Ishikawa (cell line): ENCODE measurements at regions not wholly inside any gene's neighbourhood (a gene's known extent, or its start where the extent isn't known, plus 50 kb on each side); places are given as distances from the start of the nearest gene placed in this dataset.

Experiments used
- CEBPB ChIP-seq: IDR thresholded peaks from 2 replicates; pipeline ENCODE4 v1.6.1; 2012
- CREB1 ChIP-seq: IDR thresholded peaks from 2 replicates; pipeline ENCODE4 v1.6.1; 2012; ENCODE audit warnings: low read depth
- EGR1 ChIP-seq: IDR thresholded peaks from 2 replicates; pipeline ENCODE4 v1.6.1; 2012
- EP300 ChIP-seq: IDR thresholded peaks from 2 replicates; pipeline ENCODE4 v1.6.1; 2012; ENCODE audit warnings: borderline replicate concordance
- FOXM1 ChIP-seq: IDR thresholded peaks from 2 replicates; pipeline ENCODE4 v1.6.1; 2012; ENCODE audit warnings: low read depth, borderline replicate concordance
- NFIC ChIP-seq: IDR thresholded peaks from 2 replicates; pipeline ENCODE4 v1.6.1; 2012
- RAD21 ChIP-seq: IDR thresholded peaks from 2 replicates; pipeline ENCODE4 v1.6.1; 2012; ENCODE audit warnings: low read depth
- TAF1 ChIP-seq: IDR thresholded peaks from 2 replicates; pipeline ENCODE4 v1.6.1; 2012; ENCODE audit warnings: low read depth, mild to moderate bottlenecking
- TCF12 ChIP-seq: IDR thresholded peaks from 2 replicates; pipeline ENCODE4 v1.6.1; 2012; ENCODE audit warnings: low read depth
- TEAD4 ChIP-seq: IDR thresholded peaks from 2 replicates; pipeline ENCODE4 v1.6.1; 2012
- YY1 ChIP-seq: IDR thresholded peaks from 2 replicates; pipeline ENCODE4 v1.6.1; 2012; ENCODE audit warnings: low read depth
- ZBTB7A ChIP-seq: IDR thresholded peaks from 2 replicates; pipeline ENCODE4 v1.6.1; 2012; ENCODE audit warnings: low read depth
- TF ChIP-seq, protein P1 (sequence below): IDR thresholded peaks from 2 replicates; pipeline ENCODE4 v1.6.1; 2012
- TF ChIP-seq, protein P2 (sequence below): IDR thresholded peaks from 2 replicates; pipeline ENCODE4 v1.6.1; 2012; ENCODE audit warnings: low read depth, mild to moderate bottlenecking
- TF ChIP-seq, protein P3 (sequence below): IDR thresholded peaks from 2 replicates; pipeline ENCODE4 v1.6.1; 2012

DNA sequence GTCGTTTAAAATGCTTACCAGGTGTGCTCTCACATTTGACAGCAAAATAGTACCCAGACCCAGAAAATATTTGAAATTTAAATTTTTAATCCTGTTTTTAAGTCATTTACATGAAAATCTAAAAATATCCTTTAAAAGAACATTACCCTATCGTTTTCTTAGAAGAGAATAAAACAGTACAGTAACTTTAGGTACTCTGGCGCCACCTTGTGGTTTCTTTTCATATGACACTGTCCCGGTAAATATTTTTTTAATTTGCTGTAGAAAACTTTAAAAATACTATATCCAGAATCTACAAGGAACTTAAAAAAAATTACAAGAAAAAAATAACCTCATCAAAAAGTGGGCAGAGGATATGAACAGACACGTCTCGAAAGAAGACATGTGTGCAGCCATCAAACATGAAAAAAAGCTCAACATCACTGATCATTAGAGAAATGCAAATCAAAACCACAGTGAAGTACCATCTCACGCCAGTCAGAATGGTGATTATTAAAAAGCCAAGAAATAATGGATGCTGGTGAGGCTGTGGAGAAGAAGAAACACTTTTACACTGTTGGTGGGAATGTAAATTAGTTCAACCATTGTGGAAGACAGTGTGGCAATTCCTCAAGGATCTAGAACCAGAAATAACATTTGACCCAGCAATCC is 129.2 kb downstream of the RGS21 start:
- TF ChIP-seq FOXM1 (no peak), TCF12 (no peak), RAD21 (peak; percentile 71)
- TF ChIP-seq, protein P1, sequence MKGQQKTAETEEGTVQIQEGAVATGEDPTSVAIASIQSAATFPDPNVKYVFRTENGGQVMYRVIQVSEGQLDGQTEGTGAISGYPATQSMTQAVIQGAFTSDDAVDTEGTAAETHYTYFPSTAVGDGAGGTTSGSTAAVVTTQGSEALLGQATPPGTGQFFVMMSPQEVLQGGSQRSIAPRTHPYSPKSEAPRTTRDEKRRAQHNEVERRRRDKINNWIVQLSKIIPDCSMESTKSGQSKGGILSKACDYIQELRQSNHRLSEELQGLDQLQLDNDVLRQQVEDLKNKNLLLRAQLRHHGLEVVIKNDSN: no peak
- TF ChIP-seq, protein P2, sequence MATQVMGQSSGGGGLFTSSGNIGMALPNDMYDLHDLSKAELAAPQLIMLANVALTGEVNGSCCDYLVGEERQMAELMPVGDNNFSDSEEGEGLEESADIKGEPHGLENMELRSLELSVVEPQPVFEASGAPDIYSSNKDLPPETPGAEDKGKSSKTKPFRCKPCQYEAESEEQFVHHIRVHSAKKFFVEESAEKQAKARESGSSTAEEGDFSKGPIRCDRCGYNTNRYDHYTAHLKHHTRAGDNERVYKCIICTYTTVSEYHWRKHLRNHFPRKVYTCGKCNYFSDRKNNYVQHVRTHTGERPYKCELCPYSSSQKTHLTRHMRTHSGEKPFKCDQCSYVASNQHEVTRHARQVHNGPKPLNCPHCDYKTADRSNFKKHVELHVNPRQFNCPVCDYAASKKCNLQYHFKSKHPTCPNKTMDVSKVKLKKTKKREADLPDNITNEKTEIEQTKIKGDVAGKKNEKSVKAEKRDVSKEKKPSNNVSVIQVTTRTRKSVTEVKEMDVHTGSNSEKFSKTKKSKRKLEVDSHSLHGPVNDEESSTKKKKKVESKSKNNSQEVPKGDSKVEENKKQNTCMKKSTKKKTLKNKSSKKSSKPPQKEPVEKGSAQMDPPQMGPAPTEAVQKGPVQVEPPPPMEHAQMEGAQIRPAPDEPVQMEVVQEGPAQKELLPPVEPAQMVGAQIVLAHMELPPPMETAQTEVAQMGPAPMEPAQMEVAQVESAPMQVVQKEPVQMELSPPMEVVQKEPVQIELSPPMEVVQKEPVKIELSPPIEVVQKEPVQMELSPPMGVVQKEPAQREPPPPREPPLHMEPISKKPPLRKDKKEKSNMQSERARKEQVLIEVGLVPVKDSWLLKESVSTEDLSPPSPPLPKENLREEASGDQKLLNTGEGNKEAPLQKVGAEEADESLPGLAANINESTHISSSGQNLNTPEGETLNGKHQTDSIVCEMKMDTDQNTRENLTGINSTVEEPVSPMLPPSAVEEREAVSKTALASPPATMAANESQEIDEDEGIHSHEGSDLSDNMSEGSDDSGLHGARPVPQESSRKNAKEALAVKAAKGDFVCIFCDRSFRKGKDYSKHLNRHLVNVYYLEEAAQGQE: no peak
- TF ChIP-seq, protein P3, sequence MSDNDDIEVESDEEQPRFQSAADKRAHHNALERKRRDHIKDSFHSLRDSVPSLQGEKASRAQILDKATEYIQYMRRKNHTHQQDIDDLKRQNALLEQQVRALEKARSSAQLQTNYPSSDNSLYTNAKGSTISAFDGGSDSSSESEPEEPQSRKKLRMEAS: no peak

DNA sequence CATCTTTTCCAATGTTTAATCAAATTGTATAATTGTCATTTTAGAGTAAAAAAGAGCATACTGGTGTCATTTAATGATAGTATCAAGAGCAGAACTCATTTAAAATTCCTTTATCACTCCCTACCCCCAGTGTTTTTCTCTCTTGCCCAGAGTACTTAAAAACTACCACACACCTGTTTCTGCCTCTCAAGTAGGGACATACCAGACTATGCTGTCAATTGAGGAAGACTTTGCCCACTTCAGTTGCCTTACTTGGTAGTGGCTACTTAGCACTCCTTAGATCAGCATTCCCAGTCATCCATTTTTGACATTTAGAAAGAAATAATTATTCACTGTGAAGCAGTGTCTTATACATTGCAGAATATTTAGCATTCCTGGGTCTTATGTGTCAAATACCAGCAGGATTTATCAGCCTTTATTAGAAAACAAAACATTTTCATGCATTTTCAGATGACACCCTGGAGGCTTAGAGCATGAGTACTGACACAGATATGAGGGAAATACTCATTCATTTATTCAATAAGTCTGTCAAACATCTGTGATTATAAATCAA is 127.5 kb upstream of the RGS1 start:
- no peak for TF ChIP-seq TCF12
- TF ChIP-seq RAD21: no peak
- no peak for TF ChIP-seq NFIC
- no peak for TF ChIP-seq YY1
- no peak for TF ChIP-seq ZBTB7A

DNA sequence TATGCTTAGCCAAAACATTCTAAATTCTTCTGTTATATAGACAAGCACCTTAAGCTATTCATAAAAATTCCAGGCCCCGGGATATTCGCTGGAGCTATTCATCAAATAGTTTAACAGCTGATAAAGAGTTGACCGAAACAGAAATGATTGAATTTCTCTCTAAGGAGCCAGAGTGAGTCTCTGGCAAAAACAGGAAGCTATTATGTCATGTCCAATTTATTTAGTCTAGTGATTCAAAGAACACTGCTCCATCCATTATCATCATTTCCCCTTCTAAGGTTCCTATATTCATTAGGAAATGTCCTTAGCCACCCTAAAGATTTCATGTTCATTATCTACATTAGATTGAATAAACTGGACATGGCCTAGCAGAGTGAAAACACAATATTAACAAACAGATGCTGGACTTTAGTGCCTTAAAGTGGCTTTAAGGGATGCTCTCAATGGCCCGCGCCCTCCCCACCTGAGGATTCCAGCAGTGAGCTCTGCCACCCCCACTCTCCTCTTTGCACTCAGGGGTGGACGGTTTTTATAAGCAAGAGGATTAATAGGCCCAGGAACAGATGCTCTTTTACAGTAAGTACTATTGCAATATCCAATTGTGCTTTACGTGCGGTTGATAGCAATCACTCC is 122.1 kb upstream of the RGS1 start:
- TF ChIP-seq TAF1: no peak
- TF ChIP-seq, protein P2: no peak
- no peak for TF ChIP-seq CREB1
- TF ChIP-seq YY1: no peak
- TF ChIP-seq TEAD4: no peak
- TF ChIP-seq FOXM1: no peak
- TF ChIP-seq, protein P1: no peak
- no peak for TF ChIP-seq CEBPB
- TF ChIP-seq, protein P3: no peak
- TF ChIP-seq EP300: no peak
- no peak for TF ChIP-seq EGR1
- no peak for TF ChIP-seq RAD21
- no peak for TF ChIP-seq ZBTB7A
- TF ChIP-seq NFIC: no peak
- TF ChIP-seq TCF12: no peak

DNA sequence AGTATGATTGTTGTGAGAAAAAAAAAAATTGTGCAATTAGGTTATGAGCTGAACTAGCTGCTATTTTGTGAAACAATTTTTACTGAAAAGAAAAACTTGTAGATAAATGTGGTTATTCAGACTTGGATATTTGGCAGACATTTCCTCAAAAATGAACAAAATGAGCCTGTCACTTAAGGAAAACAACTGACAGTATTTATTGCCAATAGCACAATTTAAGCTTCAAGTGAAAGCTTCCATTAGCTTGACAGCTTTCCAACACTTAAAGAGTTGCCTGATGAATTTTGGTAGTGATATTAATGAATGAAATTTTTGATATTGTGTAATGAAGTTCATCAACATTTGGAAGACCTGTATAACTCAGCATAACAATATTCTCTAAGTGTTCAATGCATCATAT is 116.1 kb upstream of the RGS1 start:
- no peak for TF ChIP-seq FOXM1
- TF ChIP-seq, protein P2: no peak
- TF ChIP-seq TAF1: no peak
- TF ChIP-seq TEAD4: no peak
- no peak for TF ChIP-seq NFIC
- no peak for TF ChIP-seq ZBTB7A
- TF ChIP-seq TCF12: no peak
- TF ChIP-seq RAD21: no peak
- TF ChIP-seq, protein P1: no peak
- TF ChIP-seq CEBPB: no peak
- TF ChIP-seq, protein P3: no peak
- TF ChIP-seq CREB1: no peak
- TF ChIP-seq EGR1: no peak
